ENCODE measurements at regions not wholly inside any gene's neighbourhood (a gene's known extent, or its start where the extent isn't known, plus 50 kb on each side); places are given as distances from the start of the nearest gene placed in this dataset.
"Not testable (repeated sequence)": the region's sequence is repeated elsewhere in the genome, so short reads cannot be mapped to it uniquely, and the experiment has no call there.

DNA sequence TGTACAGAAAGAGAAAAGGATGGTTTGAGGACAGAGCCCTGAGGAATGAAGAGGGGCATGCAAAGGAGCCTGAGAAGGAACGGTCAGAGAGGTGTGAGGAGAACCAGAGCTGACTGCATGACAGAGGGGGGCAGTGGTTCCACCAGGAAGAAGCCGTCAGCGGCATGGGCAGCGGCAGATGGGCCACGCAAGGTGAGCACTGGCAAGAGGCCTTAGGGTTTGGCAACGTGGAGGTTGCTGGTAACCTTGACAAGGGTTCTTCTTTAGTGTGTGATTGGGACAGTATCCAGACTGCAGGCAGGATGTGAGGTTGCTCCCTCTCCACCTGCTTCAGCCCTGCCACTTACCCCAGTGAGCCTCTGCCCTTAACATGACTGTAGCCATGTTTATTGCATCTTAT is 275.3 kb upstream of the TEKT4 start:
- H3K27ac Mint-ChIP-seq; H3K9me3 ChIP-seq (ENCODE audit: control extremely low read depth in 1 of 3, control insufficient read depth in 2 of 3, insufficient read depth in 1 of 3, low read length in 2 of 3); H3K4me1 Mint-ChIP-seq; H3K79me2 ChIP-seq (ENCODE audit: control insufficient read depth, insufficient read depth, low read length); H3K4me2 ChIP-seq (replicated peaks; ENCODE audit: low read depth, low read length, poor library complexity, severe bottlenecking); H3K4me3 Mint-ChIP-seq; H3K4me1 ChIP-seq (ENCODE audit: control insufficient read depth in 2 of 2, insufficient read depth in 2 of 2, low read length in 2 of 2); intact Hi-C loops (cut with micrococcal nuclease); H3K4me3 ChIP-seq (ENCODE audit: control extremely low read depth in 1 of 5, extremely low read depth in 1 of 5, insufficient read depth in 1 of 5, low read depth in 2 of 5, low read length in 4 of 5); ATAC-seq (ENCODE audit: low read depth); H3K36me3 ChIP-seq (replicated peaks in 1 of 2; ENCODE audit: control extremely low read depth in 1 of 2, control insufficient read depth in 1 of 2, extremely low read depth in 1 of 2, insufficient read depth in 2 of 2, low read length in 1 of 2); H3K27me3 Mint-ChIP-seq; H4K20me1 ChIP-seq (ENCODE audit: control insufficient read depth, insufficient read depth, low read length, poor library complexity, severe bottlenecking); POLR2A ChIA-PET; H3K27ac ChIP-seq (ENCODE audit: low read length in 2 of 2); H3K9me3 Mint-ChIP-seq (ENCODE audit: insufficient read depth); H2AFZ ChIP-seq (ENCODE audit: insufficient read depth, low read depth, low read length, poor library complexity, severe bottlenecking); H3K9ac ChIP-seq (ENCODE audit: low read length); CTCF ChIA-PET; H3K27me3 ChIP-seq (replicated peaks in 1 of 4; ENCODE audit: control extremely low read depth in 1 of 4, control insufficient read depth in 3 of 4, insufficient read depth in 4 of 4, low read length in 3 of 4); DNase-seq: not testable (repeated sequence)
- WGBS (ENCODE audit: insufficient coverage): 81% methylated on average over 3 of the region's 6 CpGs

DNA sequence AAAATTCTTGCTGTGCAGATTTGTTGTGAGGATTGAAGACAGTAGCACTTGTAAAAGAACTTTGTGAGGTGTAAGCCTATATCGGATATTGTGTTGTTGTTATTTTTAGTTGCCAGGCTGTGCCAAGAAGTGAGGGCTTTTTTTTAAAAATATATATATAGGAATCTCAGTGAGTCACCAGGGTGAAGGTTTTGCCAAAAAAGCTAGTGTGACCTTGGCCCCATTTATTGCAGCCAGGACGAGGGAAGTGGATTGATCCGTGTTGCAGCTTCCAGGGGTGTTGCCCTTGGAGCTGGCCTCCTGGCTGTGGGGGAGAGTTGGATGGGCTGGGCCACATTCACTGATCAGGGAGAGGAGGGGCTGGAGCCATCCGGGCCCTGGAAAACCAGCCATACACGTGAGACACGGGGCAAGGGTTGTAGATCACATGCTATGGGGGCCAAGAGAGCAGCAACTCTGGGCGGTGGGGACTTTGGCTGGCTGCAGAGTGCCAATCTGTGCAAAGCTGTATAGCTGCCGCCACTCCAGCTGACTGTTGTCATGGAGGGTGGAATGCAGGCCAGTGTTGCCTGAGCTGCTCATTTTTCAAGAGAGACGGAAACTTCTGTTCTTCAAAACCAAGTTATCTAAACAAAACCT is 273.0 kb upstream of the TEKT4 start:
- 60% methylated on average over 5 of the region's 9 CpGs for WGBS (ENCODE audit: insufficient coverage)
- H3K4me2 ChIP-seq (replicated peaks; ENCODE audit: low read depth, low read length, poor library complexity, severe bottlenecking); DNase-seq; H3K4me1 Mint-ChIP-seq; CTCF ChIA-PET; H3K9me3 ChIP-seq (ENCODE audit: control extremely low read depth in 1 of 3, control insufficient read depth in 2 of 3, insufficient read depth in 1 of 3, low read length in 2 of 3); H3K36me3 ChIP-seq (replicated peaks in 1 of 2; ENCODE audit: control extremely low read depth in 1 of 2, control insufficient read depth in 1 of 2, extremely low read depth in 1 of 2, insufficient read depth in 2 of 2, low read length in 1 of 2); H2AFZ ChIP-seq (ENCODE audit: insufficient read depth, low read depth, low read length, poor library complexity, severe bottlenecking); POLR2A ChIA-PET; H3K4me3 ChIP-seq (ENCODE audit: control extremely low read depth in 1 of 5, extremely low read depth in 1 of 5, insufficient read depth in 1 of 5, low read depth in 2 of 5, low read length in 4 of 5); H3K27ac Mint-ChIP-seq; H3K9me3 Mint-ChIP-seq (ENCODE audit: insufficient read depth); H3K79me2 ChIP-seq (ENCODE audit: control insufficient read depth, insufficient read depth, low read length); H3K27me3 Mint-ChIP-seq; H3K27me3 ChIP-seq (replicated peaks in 1 of 4; ENCODE audit: control extremely low read depth in 1 of 4, control insufficient read depth in 3 of 4, insufficient read depth in 4 of 4, low read length in 3 of 4); intact Hi-C loops (cut with micrococcal nuclease); H3K4me1 ChIP-seq (ENCODE audit: control insufficient read depth in 2 of 2, insufficient read depth in 2 of 2, low read length in 2 of 2); H3K9ac ChIP-seq (ENCODE audit: low read length); H3K4me3 Mint-ChIP-seq; ATAC-seq (ENCODE audit: low read depth); H4K20me1 ChIP-seq (ENCODE audit: control insufficient read depth, insufficient read depth, low read length, poor library complexity, severe bottlenecking); H3K27ac ChIP-seq (ENCODE audit: low read length in 2 of 2): not testable (repeated sequence)

DNA sequence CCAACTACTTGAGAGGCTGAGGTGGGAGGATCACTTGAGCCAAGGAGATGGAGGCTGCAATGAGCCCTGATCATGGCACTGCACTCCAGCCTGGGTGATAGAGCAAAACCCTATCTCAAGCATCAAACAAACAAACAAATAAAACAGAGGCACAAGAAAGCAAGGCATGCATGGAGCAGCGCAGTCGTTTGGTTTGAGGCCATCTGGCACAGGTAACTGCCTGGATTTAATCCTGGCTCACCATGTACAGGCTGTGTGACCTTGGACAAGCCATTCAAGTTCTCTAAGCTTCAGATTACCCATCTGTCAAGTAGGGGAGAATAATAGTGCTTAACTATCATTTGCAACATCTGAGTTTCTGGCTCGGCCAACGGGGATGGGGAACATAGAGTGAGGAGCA is 270.3 kb upstream of the TEKT4 start:
- H3K4me1 Mint-ChIP-seq; H3K4me3 Mint-ChIP-seq; ATAC-seq (ENCODE audit: low read depth); H3K4me3 ChIP-seq (ENCODE audit: control extremely low read depth in 1 of 5, extremely low read depth in 1 of 5, insufficient read depth in 1 of 5, low read depth in 2 of 5, low read length in 4 of 5); intact Hi-C loops (cut with micrococcal nuclease); POLR2A ChIA-PET; CTCF ChIA-PET; H3K27ac ChIP-seq (ENCODE audit: low read length in 2 of 2); H2AFZ ChIP-seq (ENCODE audit: insufficient read depth, low read depth, low read length, poor library complexity, severe bottlenecking); H3K27me3 Mint-ChIP-seq; H3K27ac Mint-ChIP-seq; H3K9me3 ChIP-seq (ENCODE audit: control extremely low read depth in 1 of 3, control insufficient read depth in 2 of 3, insufficient read depth in 1 of 3, low read length in 2 of 3); H3K36me3 ChIP-seq (replicated peaks in 1 of 2; ENCODE audit: control extremely low read depth in 1 of 2, control insufficient read depth in 1 of 2, extremely low read depth in 1 of 2, insufficient read depth in 2 of 2, low read length in 1 of 2); H4K20me1 ChIP-seq (ENCODE audit: control insufficient read depth, insufficient read depth, low read length, poor library complexity, severe bottlenecking); DNase-seq; H3K4me2 ChIP-seq (replicated peaks; ENCODE audit: low read depth, low read length, poor library complexity, severe bottlenecking); H3K9ac ChIP-seq (ENCODE audit: low read length); H3K79me2 ChIP-seq (ENCODE audit: control insufficient read depth, insufficient read depth, low read length); H3K4me1 ChIP-seq (ENCODE audit: control insufficient read depth in 2 of 2, insufficient read depth in 2 of 2, low read length in 2 of 2); H3K9me3 Mint-ChIP-seq (ENCODE audit: insufficient read depth); H3K27me3 ChIP-seq (replicated peaks in 1 of 4; ENCODE audit: control extremely low read depth in 1 of 4, control insufficient read depth in 3 of 4, insufficient read depth in 4 of 4, low read length in 3 of 4): not testable (repeated sequence)
- WGBS (ENCODE audit: insufficient coverage): 100% methylated on average over 2 of the region's 4 CpGs
